Neutrophil (primary cell): ENCODE measurements at regions not wholly inside any gene's neighbourhood (a gene's known extent, or its start where the extent isn't known, plus 50 kb on each side); places are given as distances from the start of the nearest gene placed in this dataset.

ENCODE experiments used
- H3K27ac ChIP-seq: fragments of 200-600 bp; sonication (generic); 2 replicates; pipeline ENCODE4 v1.5.1; 2016; ENCODE audit warnings: mild to moderate bottlenecking, moderate library complexity
- H3K27me3 ChIP-seq: fragments of 200-600 bp; sonication (generic); 2 replicates; pipeline ENCODE4 v1.6.0; 2016; ENCODE audit warnings: mild to moderate bottlenecking
- H3K36me3 ChIP-seq: fragments of 200-600 bp; sonication (generic); 2 replicates; pipeline ENCODE4 v1.5.1; 2017
- H3K4me1 ChIP-seq, 2 experiments: fragments of 200-600 bp in 1 of 2; sonication (generic) in 1 of 2; 1 replicate in 1 of 2; 2 replicates in 1 of 2; pipeline versions ENCODE4 v1.5.1 to v1.6.1; 2013 to 2016; ENCODE audit warnings: low read depth in 1 of 2, low read length in 1 of 2, mild to moderate bottlenecking in 1 of 2, moderate library complexity in 1 of 2; ENCODE audit not compliant: control insufficient read depth in 1 of 2, insufficient read depth in 1 of 2
- H3K4me3 ChIP-seq, 2 experiments: fragments of 200-600 bp in 1 of 2; sonication (generic) in 1 of 2; 1 replicate in 1 of 2; 2 replicates in 1 of 2; pipeline ENCODE4 v1.5.1; 2013 to 2016; ENCODE audit warnings: low read depth in 1 of 2, low read length in 1 of 2, mild to moderate bottlenecking in 1 of 2, moderate library complexity in 1 of 2
- H3K9me3 ChIP-seq: fragments of 200-600 bp; sonication (generic); 2 replicates; pipeline ENCODE4 v1.5.1; 2016
- TF ChIP-seq, protein P1 (sequence below): fragments of 200-600 bp; sonication (generic); IDR thresholded peaks from 2 replicates; pipeline ENCODE4 v1.5.1; 2016; ENCODE audit warnings: antibody characterized with exemption

DNA sequence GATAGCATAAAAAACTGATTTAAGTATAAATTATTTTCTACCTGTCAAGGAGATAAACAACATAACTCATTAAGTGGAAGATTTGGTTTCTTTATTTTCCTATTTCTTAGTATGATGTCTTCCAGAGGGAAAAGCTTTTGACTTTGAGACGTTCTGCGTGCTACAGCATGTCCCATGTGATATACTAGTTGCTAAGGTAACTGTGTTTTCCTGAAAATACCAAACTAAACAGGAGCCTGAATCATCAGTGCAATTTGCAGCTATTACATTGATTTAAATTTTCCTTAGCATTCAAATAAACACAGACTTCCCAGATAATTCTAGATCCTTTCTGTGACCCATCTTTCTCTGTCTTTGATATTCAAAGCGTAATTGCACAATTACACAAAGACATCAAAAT is 117.7 kb upstream of the P2RY1 start:
- Histone ChIP-seq H3K4me1 (no peaks in the 10 kb centered on the region), H3K36me3 (no peaks in the 10 kb centered on the region), H3K4me3 (no peak overlapping the region), H3K9me3 (no peaks in the 10 kb centered on the region), H3K27ac (no peak overlapping the region), H3K27me3 (no peaks in the 10 kb centered on the region)
- TF ChIP-seq, protein P1, sequence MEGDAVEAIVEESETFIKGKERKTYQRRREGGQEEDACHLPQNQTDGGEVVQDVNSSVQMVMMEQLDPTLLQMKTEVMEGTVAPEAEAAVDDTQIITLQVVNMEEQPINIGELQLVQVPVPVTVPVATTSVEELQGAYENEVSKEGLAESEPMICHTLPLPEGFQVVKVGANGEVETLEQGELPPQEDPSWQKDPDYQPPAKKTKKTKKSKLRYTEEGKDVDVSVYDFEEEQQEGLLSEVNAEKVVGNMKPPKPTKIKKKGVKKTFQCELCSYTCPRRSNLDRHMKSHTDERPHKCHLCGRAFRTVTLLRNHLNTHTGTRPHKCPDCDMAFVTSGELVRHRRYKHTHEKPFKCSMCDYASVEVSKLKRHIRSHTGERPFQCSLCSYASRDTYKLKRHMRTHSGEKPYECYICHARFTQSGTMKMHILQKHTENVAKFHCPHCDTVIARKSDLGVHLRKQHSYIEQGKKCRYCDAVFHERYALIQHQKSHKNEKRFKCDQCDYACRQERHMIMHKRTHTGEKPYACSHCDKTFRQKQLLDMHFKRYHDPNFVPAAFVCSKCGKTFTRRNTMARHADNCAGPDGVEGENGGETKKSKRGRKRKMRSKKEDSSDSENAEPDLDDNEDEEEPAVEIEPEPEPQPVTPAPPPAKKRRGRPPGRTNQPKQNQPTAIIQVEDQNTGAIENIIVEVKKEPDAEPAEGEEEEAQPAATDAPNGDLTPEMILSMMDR, result no peak

DNA sequence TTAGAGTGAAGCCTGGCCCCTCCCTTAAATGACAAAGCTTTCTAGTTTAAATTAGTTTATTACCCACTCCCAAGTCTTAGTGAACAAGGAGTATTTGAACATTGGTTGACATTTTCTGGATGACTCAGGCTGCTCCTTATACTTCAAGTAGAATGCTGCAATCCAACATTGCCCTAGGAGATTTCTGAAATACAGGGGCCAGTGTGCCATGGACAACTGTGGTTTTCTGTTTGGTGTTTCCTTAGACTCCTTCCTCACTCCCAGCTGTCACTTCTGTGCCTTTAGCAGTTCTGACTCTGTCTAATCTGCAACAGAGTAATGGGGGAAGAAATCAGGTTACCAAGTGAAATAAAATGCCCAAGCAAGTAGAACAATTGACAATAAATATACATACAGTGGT is 116.1 kb upstream of the P2RY1 start:
- TF ChIP-seq, protein P1, result no peak
- no peaks in the 10 kb centered on the region for H3K27me3 ChIP-seq
- H3K27ac ChIP-seq, result no peak overlapping the region
- no peaks in the 10 kb centered on the region for H3K36me3 ChIP-seq
- H3K4me1 ChIP-seq, result no peaks in the 10 kb centered on the region
- no peak overlapping the region for H3K4me3 ChIP-seq
- no peaks in the 10 kb centered on the region for H3K9me3 ChIP-seq

DNA sequence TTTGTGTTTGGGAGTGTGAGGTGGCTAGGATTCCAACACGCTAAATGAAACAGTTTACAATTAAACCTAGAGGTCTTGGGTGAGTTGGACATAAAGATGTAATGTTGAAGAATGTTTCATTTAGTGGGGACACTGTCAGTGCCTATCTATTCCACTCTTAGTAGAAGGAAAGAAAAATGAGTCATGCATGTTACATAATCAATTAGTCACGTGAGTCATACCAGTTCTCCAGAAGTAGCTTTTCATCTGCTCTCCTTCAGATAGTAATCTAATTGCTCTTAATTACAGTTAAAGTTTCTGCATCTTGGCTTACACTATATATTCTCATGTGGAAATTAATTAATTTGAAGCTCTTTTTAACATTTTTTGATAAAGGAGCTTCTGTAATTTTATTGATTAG is 115.7 kb upstream of the P2RY1 start:
- H3K4me1 ChIP-seq, result no peaks in the 10 kb centered on the region
- no peak overlapping the region for H3K27ac ChIP-seq
- H3K9me3 ChIP-seq, result no peaks in the 10 kb centered on the region
- TF ChIP-seq, protein P1, result no peak
- H3K36me3 ChIP-seq, result no peaks in the 10 kb centered on the region
- no peak overlapping the region for H3K4me3 ChIP-seq
- H3K27me3 ChIP-seq, result no peaks in the 10 kb centered on the region

DNA sequence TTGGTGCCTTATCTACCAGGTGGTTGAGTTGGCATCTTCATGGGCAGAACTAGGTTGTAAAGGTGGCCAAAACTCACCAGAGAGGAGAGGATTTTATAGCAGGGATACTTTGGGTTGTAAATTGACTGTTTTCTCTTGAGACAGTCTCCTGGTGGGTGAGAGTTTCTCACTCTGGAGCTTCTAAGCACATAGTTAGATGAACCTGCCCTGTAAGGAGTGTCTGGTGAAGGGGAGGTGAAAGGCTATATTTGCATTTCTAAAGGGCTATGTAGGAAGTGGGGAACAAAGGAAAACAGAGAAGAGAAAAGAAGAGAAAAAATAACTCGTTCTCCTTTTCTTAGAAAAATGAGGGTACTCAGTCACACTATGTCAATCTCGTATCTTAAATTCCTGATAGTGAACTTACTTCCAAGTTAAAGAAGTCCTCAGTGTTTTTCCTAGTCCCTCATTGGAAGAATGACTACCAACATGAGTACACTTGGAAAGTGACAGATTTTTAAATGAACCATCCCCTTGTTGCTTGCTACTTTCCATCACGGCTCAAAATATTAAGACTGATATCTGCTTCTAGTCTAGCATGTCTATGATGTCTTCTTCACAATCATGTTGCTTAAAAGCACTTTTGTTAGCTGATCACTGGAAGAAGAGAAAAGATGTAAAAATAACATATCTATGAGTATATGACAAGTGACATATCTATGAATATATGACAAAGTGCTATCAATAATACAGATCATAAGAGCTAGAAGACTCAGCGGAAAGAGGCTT is 113.8 kb upstream of the P2RY1 start:
- Histone ChIP-seq H3K4me1 (no peaks in the 10 kb centered on the region), H3K4me3 (no peak overlapping the region), H3K9me3 (no peaks in the 10 kb centered on the region), H3K27ac (no peak overlapping the region), H3K27me3 (no peaks in the 10 kb centered on the region), H3K36me3 (no peaks in the 10 kb centered on the region)
- TF ChIP-seq, protein P1, result no peak

DNA sequence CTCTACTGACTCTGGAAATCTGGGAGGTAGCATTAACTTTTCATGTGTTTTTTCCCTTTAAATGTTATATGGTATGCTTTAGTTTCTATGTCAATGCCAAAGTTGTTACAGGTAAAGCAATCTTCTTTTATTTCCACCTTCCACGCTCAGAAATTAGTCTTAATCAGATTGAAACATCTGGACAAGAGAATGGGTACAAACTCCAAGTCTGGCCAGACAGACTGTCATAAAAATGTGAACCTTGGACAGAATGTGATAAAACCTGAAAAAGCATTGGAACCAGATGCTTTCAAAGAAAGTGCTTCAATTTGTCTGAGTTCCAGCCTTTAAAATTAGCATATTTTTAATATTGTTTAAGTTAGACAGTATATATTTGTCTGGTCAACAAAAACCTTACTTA is 110.7 kb upstream of the P2RY1 start:
- Histone ChIP-seq H3K9me3 (no peaks in the 10 kb centered on the region), H3K27me3 (no peaks in the 10 kb centered on the region), H3K4me3 (no peak overlapping the region), H3K27ac (no peak overlapping the region), H3K36me3 (no peaks in the 10 kb centered on the region), H3K4me1 (no peaks in the 10 kb centered on the region)
- TF ChIP-seq, protein P1, result no peak
